Stomach smooth muscle (tissue), 2 donors: ENCODE measurements at regions not wholly inside any gene's neighbourhood (a gene's known extent, or its start where the extent isn't known, plus 50 kb on each side); places are given as distances from the start of the nearest gene placed in this dataset.

Experiments used
- H3K27ac ChIP-seq: one replicate; pipeline ENCODE4 v1.7.0; 2013; ENCODE audit warnings: mild to moderate bottlenecking, low read length, inconsistent platforms
- H3K27me3 ChIP-seq, 2 donors: one replicate each; pipeline ENCODE4 v1.7.0; 2013; ENCODE audit warnings: low read length in 2 of 2; ENCODE audit not compliant: insufficient read depth in 2 of 2, control insufficient read depth in 1 of 2
- H3K36me3 ChIP-seq, 2 donors: one replicate each; pipeline ENCODE4 v1.7.0; 2013; ENCODE audit warnings: low read length in 2 of 2; ENCODE audit not compliant: control insufficient read depth in 2 of 2, insufficient read depth in 2 of 2
- H3K4me1 ChIP-seq: one replicate; pipeline ENCODE4 v1.7.0; 2013; ENCODE audit warnings: low read length; ENCODE audit not compliant: control insufficient read depth, insufficient read depth
- H3K4me3 ChIP-seq, 2 donors: one replicate each; pipeline ENCODE4 v1.7.0; 2013; ENCODE audit warnings: low read length in 2 of 2
- H3K9ac ChIP-seq, 2 donors: one replicate each; pipeline ENCODE4 v1.7.0; 2013; ENCODE audit warnings: low read length in 2 of 2, mild to moderate bottlenecking in 1 of 2
- H3K9me3 ChIP-seq, 2 donors: one replicate each; pipeline ENCODE4 v1.7.0; 2013; ENCODE audit warnings: low read length in 2 of 2; ENCODE audit not compliant: control insufficient read depth in 2 of 2
- donor health status: healthy.
- donor health status: Pancreatic carcinoma.

DNA sequence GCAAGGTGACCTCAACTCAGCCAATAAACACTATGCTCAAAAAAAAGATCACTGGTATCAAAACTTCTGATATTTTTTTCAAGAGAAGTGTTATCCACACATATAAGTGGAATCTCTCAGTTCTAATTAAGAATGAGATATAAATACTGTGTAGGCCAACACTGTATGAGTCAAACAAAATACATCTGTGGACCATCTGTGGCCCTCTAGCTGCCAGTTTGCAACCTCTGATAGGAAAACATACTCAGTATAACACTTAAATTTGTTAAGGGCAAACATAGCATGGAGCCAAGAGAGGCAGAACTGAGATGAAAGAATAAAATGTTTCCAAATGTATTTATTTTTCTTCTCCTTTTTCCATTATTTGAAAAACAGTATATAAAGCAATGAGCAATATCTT lies 377.3 kb downstream of the ARAP2 start:
- Histone ChIP-seq H3K27ac (no peak overlapping the region), H3K9me3 (no peaks in the 10 kb centered on the region), H3K9ac (no peak overlapping the region), H3K36me3 (no peaks in the 10 kb centered on the region), H3K4me3 (no peak overlapping the region), H3K4me1 (no peaks in the 10 kb centered on the region), H3K27me3 (no peaks in the 10 kb centered on the region)

DNA sequence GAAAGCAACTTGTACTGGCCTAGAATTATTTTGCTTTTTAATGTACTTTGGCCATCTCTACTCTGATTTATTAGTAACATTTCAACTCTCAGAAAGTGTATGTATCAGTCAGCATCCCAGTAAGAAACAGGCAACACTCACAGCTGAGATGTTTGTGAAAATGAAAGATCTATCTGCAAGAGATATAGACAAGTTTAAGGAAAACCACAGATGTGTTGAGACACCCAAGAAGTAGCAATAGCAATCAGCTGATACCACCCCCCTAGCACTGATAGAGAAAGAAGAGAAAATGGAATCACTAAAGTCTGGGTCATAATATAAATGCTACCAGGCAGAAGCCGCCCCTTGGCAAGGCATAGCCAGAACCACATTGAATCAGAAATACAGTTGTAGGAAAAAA lies 372.0 kb downstream of the ARAP2 start:
- no peaks in the 10 kb centered on the region for H3K36me3 ChIP-seq
- no peaks in the 10 kb centered on the region for H3K27me3 ChIP-seq
- no peak overlapping the region for H3K9ac ChIP-seq
- no peaks in the 10 kb centered on the region for H3K9me3 ChIP-seq
- no peaks in the 10 kb centered on the region for H3K4me1 ChIP-seq
- H3K27ac ChIP-seq, result no peak overlapping the region
- no peak overlapping the region for H3K4me3 ChIP-seq

DNA sequence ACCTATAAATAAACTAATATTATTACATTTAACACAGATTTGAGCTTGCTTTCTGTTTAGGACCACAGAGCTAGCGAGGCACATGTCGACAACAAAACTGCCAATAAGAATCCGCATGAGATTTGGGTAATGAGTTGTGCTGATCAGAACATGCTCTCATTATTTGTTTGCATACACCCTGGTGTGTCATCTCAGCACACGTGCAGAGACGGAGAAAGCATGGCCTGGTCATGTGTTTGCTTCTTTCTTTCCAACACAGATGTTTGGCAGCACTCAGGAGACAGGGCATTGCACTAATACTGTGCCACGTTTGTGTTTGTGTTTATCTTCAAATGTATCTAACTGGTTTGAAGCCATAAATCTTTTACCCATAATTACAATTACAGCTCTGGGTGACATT lies 364.8 kb downstream of the ARAP2 start:
- no peak overlapping the region for H3K9ac ChIP-seq
- H3K27ac ChIP-seq, result no peak overlapping the region
- no peak overlapping the region for H3K4me3 ChIP-seq
- H3K9me3 ChIP-seq, result no peaks in the 10 kb centered on the region
- H3K4me1 ChIP-seq, result no peaks in the 10 kb centered on the region
- no peaks in the 10 kb centered on the region for H3K27me3 ChIP-seq
- H3K36me3 ChIP-seq, result no peaks in the 10 kb centered on the region

DNA sequence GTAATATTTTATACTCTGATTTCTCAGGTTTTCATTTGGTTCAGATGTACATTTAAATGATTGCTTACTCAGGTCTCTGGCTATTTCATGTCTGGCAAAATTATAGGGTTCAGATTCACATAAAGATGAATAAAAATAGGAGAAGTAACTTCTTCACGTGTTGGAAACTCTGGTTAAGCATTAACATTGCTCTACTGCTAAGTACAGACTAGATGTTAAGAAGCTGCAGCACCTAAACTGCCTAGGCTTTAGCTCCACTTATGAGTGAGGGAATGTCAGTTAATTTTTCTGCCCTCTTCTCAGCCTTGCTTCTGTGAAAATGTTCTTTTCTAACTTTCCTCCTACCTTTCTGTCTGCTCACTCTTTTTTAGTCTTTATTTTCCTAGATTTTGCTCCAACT lies 361.2 kb downstream of the ARAP2 start:
- Histone ChIP-seq H3K9ac (no peak overlapping the region), H3K27ac (no peak overlapping the region), H3K4me3 (no peak overlapping the region), H3K9me3 (no peaks in the 10 kb centered on the region), H3K4me1 (no peaks in the 10 kb centered on the region), H3K27me3 (no peaks in the 10 kb centered on the region), H3K36me3 (no peaks in the 10 kb centered on the region)

DNA sequence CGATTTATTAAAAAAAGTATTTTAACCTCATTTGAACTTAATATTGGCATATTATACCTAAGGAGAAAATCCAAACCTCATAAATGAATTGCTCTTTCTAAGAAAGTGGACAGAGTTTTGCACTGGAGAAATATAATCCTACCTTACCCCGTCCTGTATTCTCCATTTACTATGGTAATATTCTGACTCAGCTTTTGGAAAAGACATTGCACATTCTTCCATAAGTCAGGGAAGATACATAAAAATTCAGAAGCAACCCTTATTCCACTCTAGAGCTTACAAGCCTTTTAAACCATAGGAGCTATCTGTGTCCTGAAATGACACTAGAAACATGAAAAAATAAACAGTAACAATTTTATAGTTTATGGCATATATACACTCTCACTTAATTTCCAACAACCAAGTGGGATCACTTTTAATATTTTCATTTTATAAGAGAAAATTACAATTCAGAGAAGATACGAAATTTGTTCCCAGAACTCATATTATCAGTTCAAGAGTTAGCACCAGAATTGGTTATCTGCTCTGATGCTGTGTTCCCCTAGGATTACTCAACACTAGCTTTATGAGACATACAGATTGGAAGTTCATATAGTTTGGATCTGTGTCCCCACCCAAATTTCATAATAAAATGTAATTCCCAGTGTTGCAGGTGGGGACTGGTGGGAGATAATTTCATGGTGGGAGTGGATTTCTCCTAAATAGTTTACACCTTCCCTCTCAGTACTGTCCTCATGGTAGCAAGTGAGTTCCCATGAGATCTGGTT lies 359.4 kb downstream of the ARAP2 start:
- Histone ChIP-seq H3K4me3 (no peak overlapping the region), H3K9me3 (no peaks in the 10 kb centered on the region), H3K27me3 (no peaks in the 10 kb centered on the region), H3K36me3 (no peaks in the 10 kb centered on the region), H3K9ac (no peak overlapping the region), H3K27ac (no peak overlapping the region), H3K4me1 (no peaks in the 10 kb centered on the region)

DNA sequence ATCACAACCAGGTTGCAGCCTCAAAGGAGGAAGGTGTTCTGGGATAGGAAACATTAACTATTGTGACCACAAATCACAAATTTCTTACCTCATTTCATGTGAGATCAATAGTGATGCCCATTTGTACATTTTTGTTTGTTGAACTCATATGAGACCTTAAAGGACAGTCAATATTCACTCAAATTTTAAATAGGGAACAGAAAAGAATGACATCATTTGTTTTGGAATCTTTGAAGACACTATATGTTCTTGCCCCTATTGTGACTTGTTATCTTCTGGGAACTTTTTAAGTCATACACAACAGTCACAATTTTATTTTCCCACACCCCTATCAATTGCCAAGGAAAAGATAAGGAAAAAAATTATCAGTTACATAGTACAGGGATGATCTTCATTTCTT lies 346.5 kb downstream of the ARAP2 start:
- Histone ChIP-seq H3K27ac (no peak overlapping the region), H3K4me1 (no peaks in the 10 kb centered on the region), H3K36me3 (no peaks in the 10 kb centered on the region), H3K27me3 (no peaks in the 10 kb centered on the region), H3K9ac (no peak overlapping the region), H3K9me3 (no peaks in the 10 kb centered on the region), H3K4me3 (no peak overlapping the region)

DNA sequence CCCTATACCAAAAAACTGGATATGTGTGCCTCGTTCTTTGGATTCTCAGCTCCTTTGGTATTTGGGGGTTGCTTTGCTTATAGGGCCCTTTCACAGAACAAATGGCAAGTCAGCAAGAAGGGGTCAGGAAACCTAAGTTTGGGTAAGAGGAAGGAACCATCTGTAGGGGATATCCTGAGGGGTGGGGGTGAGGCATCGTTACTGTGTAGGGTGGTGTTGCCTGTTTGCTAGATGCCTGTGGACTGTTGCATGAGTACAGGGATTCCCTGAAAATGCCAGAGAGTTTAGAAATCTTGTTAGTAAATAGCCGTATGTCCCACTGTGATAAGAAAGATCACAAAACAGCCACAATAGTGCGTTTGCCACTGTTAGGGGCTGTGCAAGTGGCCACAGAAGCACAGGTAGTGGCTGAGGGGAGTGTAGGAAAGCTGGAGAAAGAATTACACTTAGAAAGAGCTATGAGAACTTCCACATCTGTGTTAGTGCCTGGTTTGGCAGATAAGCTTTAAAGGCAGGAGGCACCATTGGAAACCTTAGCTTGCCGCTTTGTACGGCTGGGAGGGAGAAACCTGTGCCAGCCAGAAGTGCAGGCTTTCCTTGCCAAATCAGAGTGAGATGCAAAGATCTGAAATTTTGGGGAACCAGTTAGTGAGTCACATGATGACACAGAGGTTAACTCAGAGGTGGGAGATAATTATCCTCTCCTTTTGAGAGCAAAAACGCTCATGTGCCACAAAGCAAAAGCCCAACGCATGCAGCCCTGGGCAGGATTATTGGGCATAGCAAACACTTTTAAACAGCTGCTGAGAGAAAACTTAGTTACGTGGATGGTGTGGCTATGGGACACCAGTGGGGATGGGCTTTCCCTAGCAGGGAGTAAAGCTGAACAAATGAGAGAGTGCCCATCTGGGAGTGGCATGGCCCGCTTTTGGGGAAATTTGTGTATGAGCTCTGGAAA lies 343.7 kb downstream of the ARAP2 start:
- no peaks in the 10 kb centered on the region for H3K9me3 ChIP-seq
- H3K4me1 ChIP-seq, result no peaks in the 10 kb centered on the region
- no peak overlapping the region for H3K27ac ChIP-seq
- H3K36me3 ChIP-seq, result no peaks in the 10 kb centered on the region
- H3K9ac ChIP-seq, result no peak overlapping the region
- H3K4me3 ChIP-seq, result no peak overlapping the region
- no peaks in the 10 kb centered on the region for H3K27me3 ChIP-seq

DNA sequence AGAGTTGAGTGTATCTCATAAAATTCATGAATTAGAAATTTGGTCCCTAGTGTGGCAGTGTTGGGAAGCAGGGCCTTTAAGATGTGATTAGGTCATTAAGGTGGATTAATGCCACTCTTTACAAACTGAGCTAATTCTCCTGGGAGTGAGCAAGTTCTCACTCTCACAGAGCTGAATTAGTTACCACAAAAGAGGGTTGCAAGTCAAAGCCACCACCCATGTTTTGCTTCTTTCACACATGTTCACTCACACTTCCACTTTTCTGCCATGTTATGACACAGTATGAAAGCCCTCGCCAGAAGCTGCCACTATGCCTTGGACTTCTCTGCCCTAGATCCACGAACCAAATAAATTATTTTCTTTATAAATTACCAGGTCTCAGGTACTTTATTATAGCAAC lies 332.1 kb downstream of the ARAP2 start:
- Histone ChIP-seq H3K36me3 (no peaks in the 10 kb centered on the region), H3K4me1 (no peaks in the 10 kb centered on the region), H3K27me3 (no peaks in the 10 kb centered on the region), H3K4me3 (no peak overlapping the region), H3K27ac (no peak overlapping the region), H3K9ac (no peak overlapping the region), H3K9me3 (no peaks in the 10 kb centered on the region)

DNA sequence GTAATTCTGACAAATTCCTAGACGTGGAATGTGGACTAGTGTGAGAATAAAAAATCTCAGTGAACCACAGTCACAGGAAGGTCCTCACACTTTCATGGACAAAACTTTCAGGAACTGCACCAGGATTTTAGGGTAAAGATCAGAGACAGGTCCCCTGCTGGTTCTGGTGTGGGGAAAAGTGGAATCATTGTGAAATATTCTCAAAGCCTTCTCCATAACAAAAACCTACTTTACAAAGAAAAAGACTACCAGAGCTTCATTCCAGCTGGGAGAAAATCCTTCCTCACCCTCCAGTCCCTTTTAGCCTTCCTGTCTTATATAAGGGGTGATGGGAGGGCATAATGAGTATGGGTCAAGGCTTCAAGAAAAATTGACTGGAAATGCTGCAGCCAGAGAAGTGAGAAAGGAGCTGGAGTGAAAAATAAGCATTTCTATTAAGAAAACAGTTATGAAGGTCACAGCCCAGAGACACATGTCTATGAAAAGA lies 325.8 kb downstream of the ARAP2 start:
- Histone ChIP-seq H3K36me3 (no peaks in the 10 kb centered on the region), H3K27me3 (no peaks in the 10 kb centered on the region), H3K9me3 (no peaks in the 10 kb centered on the region), H3K4me1 (no peaks in the 10 kb centered on the region), H3K9ac (no peak overlapping the region), H3K27ac (no peak overlapping the region), H3K4me3 (no peak overlapping the region)

DNA sequence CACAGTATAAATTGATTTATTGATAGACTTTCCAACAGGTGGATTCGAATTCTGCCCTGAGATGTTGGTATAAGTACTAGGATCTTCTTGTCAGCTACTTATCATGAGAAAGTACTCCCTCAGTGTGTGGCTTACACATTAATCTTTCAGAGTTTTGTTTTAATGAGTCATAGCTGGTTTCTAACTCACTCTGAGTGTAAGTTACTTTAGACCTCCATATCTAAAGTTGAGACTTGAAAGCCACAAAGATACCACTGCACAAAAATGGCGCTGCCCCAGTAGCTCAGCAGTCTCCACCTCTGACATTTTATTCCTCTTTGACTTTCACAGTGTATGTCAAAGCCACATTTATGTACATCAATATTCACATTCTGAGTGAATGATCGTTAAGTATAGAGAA lies 318.5 kb downstream of the ARAP2 start:
- no peaks in the 10 kb centered on the region for H3K9me3 ChIP-seq

DNA sequence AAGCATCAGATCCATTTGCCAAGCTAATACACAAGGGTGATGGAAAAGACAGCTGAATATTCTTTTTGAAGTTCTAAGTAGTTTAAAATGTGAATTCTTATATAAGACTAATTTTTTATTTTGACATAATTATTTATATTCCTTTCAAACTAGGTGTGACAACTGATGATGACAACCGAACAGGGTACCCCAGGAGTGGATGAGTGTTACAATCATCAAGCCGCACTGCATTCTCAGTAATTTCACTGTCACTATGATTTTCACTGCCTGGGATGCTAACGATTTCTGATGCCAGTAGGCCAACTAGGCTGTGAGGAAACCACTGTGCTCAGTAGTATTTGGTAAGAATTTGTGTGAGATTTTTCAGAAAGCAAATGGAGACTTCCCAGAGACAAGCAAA lies 317.5 kb downstream of the ARAP2 start:
- no peak overlapping the region for H3K9ac ChIP-seq
- no peaks in the 10 kb centered on the region for H3K27me3 ChIP-seq
- H3K9me3 ChIP-seq, result no peaks in the 10 kb centered on the region
- H3K27ac ChIP-seq, result no peak overlapping the region
- H3K4me1 ChIP-seq, result no peaks in the 10 kb centered on the region
- H3K4me3 ChIP-seq, result no peak overlapping the region
- H3K36me3 ChIP-seq, result no peaks in the 10 kb centered on the region

More for the DNA sequence above, 318.5 kb downstream of the ARAP2 start:
- no peaks in the 10 kb centered on the region for H3K36me3 ChIP-seq
- H3K27me3 ChIP-seq, result no peaks in the 10 kb centered on the region
- H3K4me1 ChIP-seq, result no peaks in the 10 kb centered on the region
- no peak overlapping the region for H3K9ac ChIP-seq
- no peak overlapping the region for H3K4me3 ChIP-seq
- H3K27ac ChIP-seq, result no peak overlapping the region
